HepG2 (cell line): ENCODE measurements at regions not wholly inside any gene's neighbourhood (a gene's known extent, or its start where the extent isn't known, plus 50 kb on each side); places are given as distances from the start of the nearest gene placed in this dataset.

Experiments used
- BRCA1 ChIP-seq: sonication (generic); formaldehyde crosslinking; IDR thresholded peaks from 2 replicates; pipeline ENCODE4 v1.4.0; 2020; ENCODE audit warnings: missing genetic modification reagents
- E2F2 ChIP-seq: sonication (generic); formaldehyde crosslinking; IDR thresholded peaks from 2 replicates; pipeline ENCODE4 v1.4.0; 2020; ENCODE audit warnings: missing genetic modification reagents, borderline replicate concordance
- FIP1L1 ChIP-seq: fragments of 200-400 bp; formaldehyde crosslinking; IDR thresholded peaks from 2 replicates; pipeline ENCODE4 v1.6.1; 2018; ENCODE audit warnings: low read depth, mild to moderate bottlenecking, low read length, moderate library complexity, borderline replicate concordance; ENCODE audit not compliant: insufficient read depth
- GPBP1L1 ChIP-seq: sonication (generic); formaldehyde crosslinking; IDR thresholded peaks from 2 replicates; pipeline ENCODE4 v1.5.0; 2020; ENCODE audit warnings: mild to moderate bottlenecking, missing genetic modification reagents
- HNF1A ChIP-seq, 2 experiments: sonication (generic) in 1 of 2; formaldehyde crosslinking in 1 of 2; IDR thresholded peaks; 2 replicates each; pipeline versions ENCODE4 v1.4.0 to v1.6.1; 2016 to 2020; ENCODE audit warnings: borderline replicate concordance in 1 of 2, low read depth in 1 of 2, mild to moderate bottlenecking in 1 of 2, missing genetic modification reagents in 1 of 2
- HOXA9 ChIP-seq: sonication (generic); formaldehyde crosslinking; IDR thresholded peaks from 2 replicates; pipeline ENCODE4 v1.8.1; 2022; ENCODE audit warnings: missing genetic modification reagents, mild to moderate bottlenecking, moderate library complexity, borderline replicate concordance
- LCORL ChIP-seq, 2 experiments: fragments of 450-650 bp in 1 of 2; sonication (generic) in 1 of 2; formaldehyde crosslinking in 1 of 2; IDR thresholded peaks; 2 replicates each; pipeline versions ENCODE4 v1.5.0 to v1.6.1; 2017 to 2020; ENCODE audit warnings: antibody characterized with exemption in 1 of 2, missing genetic modification reagents in 1 of 2
- MXI1 ChIP-seq: IDR thresholded peaks from 3 replicates; pipeline ENCODE4 v1.6.1; 2012; ENCODE audit warnings: low read depth, low read length, inconsistent platforms, borderline replicate concordance
- NFKB2 ChIP-seq: sonication (generic); formaldehyde crosslinking; IDR thresholded peaks from 2 replicates; pipeline ENCODE4 v1.4.0; 2020; ENCODE audit warnings: missing genetic modification reagents, borderline replicate concordance
- NR2C2 ChIP-seq: sonication (generic); formaldehyde crosslinking; IDR thresholded peaks from 2 replicates; pipeline ENCODE4 v1.4.0; 2020; ENCODE audit warnings: missing genetic modification reagents, mild to moderate bottlenecking, moderate library complexity, borderline replicate concordance
- RFX3 ChIP-seq: IDR thresholded peaks from 2 replicates; pipeline ENCODE4 v1.6.1; 2016; ENCODE audit warnings: missing biosample characterization, missing genetic modification reagents
- SCMH1 ChIP-seq: sonication (generic); formaldehyde crosslinking; IDR thresholded peaks from 2 replicates; pipeline ENCODE4 v1.9.0; 2021; ENCODE audit warnings: missing genetic modification reagents, mild to moderate bottlenecking, borderline replicate concordance
- SMARCC2 ChIP-seq: fragments of 450-650 bp; IDR thresholded peaks from 2 replicates; pipeline ENCODE4 v1.6.1; 2017; ENCODE audit warnings: antibody characterized with exemption, mild to moderate bottlenecking
- SMC3 ChIP-seq: IDR thresholded peaks from 2 replicates; pipeline ENCODE4 v1.6.1; 2011; ENCODE audit warnings: low read length, improper control_type of control experiment
- SP2 ChIP-seq: sonication (generic); formaldehyde crosslinking; IDR thresholded peaks from 2 replicates; pipeline ENCODE4 v1.5.1; 2020; ENCODE audit warnings: mild to moderate bottlenecking, missing genetic modification reagents
- SP4 ChIP-seq: sonication (generic); formaldehyde crosslinking; IDR thresholded peaks from 2 replicates; pipeline ENCODE4 v1.8.1; 2023; ENCODE audit warnings: mild to moderate bottlenecking, missing genetic modification reagents
- TBX3 ChIP-seq: fragments of 450-650 bp; IDR thresholded peaks from 2 replicates; pipeline ENCODE4 v1.6.1; 2017; ENCODE audit warnings: antibody characterized with exemption, mild to moderate bottlenecking, inconsistent platforms, borderline replicate concordance
- ZBTB3 ChIP-seq: sonication (generic); formaldehyde crosslinking; IDR thresholded peaks from 2 replicates; pipeline ENCODE4 v1.4.0; 2020; ENCODE audit warnings: low read depth, mild to moderate bottlenecking, moderate library complexity, missing genetic modification reagents, borderline replicate concordance
- ZFX ChIP-seq: sonication (generic); formaldehyde crosslinking; IDR thresholded peaks from 2 replicates; pipeline ENCODE4 v1.4.0; 2020; ENCODE audit warnings: mild to moderate bottlenecking, low read depth, missing genetic modification reagents, moderate library complexity
- ZMYM2 ChIP-seq: sonication (generic); formaldehyde crosslinking; IDR thresholded peaks from 2 replicates; pipeline ENCODE4 v1.8.0; 2022; ENCODE audit warnings: mild to moderate bottlenecking, missing genetic modification reagents
- ZNF30 ChIP-seq: sonication (generic); formaldehyde crosslinking; IDR thresholded peaks from 2 replicates; pipeline ENCODE4 v1.5.0; 2020; ENCODE audit warnings: mild to moderate bottlenecking, missing genetic modification reagents
- ZNF766 ChIP-seq: sonication (generic); formaldehyde crosslinking; IDR thresholded peaks from 2 replicates; pipeline ENCODE4 v1.5.0; 2020; ENCODE audit warnings: missing genetic modification reagents, borderline replicate concordance
- ZNF878 ChIP-seq: sonication (generic); formaldehyde crosslinking; IDR thresholded peaks from 2 replicates; pipeline ENCODE4 v1.8.1; 2023; ENCODE audit warnings: mild to moderate bottlenecking, missing genetic modification reagents, moderate library complexity
- ZSCAN29 ChIP-seq: sonication (generic); formaldehyde crosslinking; conservative IDR thresholded peaks from 2 replicates; pipeline ENCODE4 v1.4.0; 2020; ENCODE audit warnings: mild to moderate bottlenecking, missing genetic modification reagents

GRCh38 chr10:25080880-25081581, 64.6 kb downstream of the THNSL1 start (continued):
- TF ChIP-seq HOXA9: no peak
- no peak for TF ChIP-seq FIP1L1
- no peak for TF ChIP-seq BRCA1 (CRISPR knock-in tag)
- TF ChIP-seq ZMYM2 (CRISPR knock-in tag): no peak
- no peak for TF ChIP-seq ZNF30 (CRISPR knock-in tag)
- no peak for TF ChIP-seq TBX3
- TF ChIP-seq NR2C2 (CRISPR knock-in tag): no peak
- no peak for TF ChIP-seq NFKB2
- peak; percentile 96 for TF ChIP-seq SMC3
- TF ChIP-seq RFX3 (CRISPR knock-in tag): no peak
- no peak for TF ChIP-seq SP4 (CRISPR knock-in tag)
- TF ChIP-seq SMARCC2: no peak
- TF ChIP-seq ZNF878 (CRISPR knock-in tag): 0 out of 2 replicates have a peak, but pooled peaks have one; percentile 19
- no peak for TF ChIP-seq ZSCAN29 (CRISPR knock-in tag)
- TF ChIP-seq ZNF766 (CRISPR knock-in tag): no peak
- 0 out of 2 replicates have a peak, but pooled peaks have one; percentile 39 for TF ChIP-seq HNF1A (IDR thresholded peaks at IDR 0.05; ENCODE audit: low read depth)
- TF ChIP-seq HNF1A (CRISPR knock-in tag; IDR thresholded peaks at IDR 0.05; ENCODE audit: borderline replicate concordance): no peak; the same call in 1 of the 2 replicates
- TF ChIP-seq ZFX (CRISPR knock-in tag): no peak
- TF ChIP-seq MXI1: no peak
- no peak for TF ChIP-seq E2F2 (CRISPR knock-in tag)
- no peak for TF ChIP-seq GPBP1L1 (CRISPR knock-in tag)
- TF ChIP-seq SCMH1 (CRISPR knock-in tag): no peak
- no peak for TF ChIP-seq LCORL (IDR thresholded peaks at IDR 0.05)
- TF ChIP-seq LCORL (CRISPR knock-in tag; IDR thresholded peaks at IDR 0.05): peak; percentile 41; the same call in 1 of the 2 replicates
- no peak for TF ChIP-seq ZBTB3
- TF ChIP-seq SP2 (CRISPR knock-in tag): no peak
